HG03139 (cell line): ENCODE measurements at regions not wholly inside any gene's neighbourhood (a gene's known extent, or its start where the extent isn't known, plus 50 kb on each side); places are given as distances from the start of the nearest gene placed in this dataset.

Experiments
- ATAC-seq: cut with Tn5 transposase; IDR thresholded peaks from one replicate; pipeline ENCODE4 v1.9.1; 2021; ENCODE audit not compliant: unreplicated experiment

DNA sequence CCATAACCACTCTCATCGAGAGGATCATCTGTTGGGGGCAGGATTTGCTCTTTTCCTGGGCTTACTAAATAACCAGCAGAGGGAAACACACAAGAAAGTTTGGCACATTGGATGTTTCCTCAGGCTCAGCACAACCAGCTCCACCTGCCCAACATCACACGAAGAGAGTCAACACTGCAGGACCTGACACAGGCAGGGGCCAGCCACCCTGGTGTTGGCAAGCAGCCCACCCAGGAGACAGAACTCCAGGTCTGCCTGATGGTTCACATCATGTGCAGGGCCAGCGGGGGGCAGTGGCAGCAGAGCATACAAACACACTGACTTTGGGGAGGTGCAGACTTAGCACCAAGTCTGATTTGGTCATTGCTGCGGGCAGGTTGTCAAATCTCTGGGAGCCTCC lies 182.3 kb upstream of the GALNT2 start:
- no peak for ATAC-seq

DNA sequence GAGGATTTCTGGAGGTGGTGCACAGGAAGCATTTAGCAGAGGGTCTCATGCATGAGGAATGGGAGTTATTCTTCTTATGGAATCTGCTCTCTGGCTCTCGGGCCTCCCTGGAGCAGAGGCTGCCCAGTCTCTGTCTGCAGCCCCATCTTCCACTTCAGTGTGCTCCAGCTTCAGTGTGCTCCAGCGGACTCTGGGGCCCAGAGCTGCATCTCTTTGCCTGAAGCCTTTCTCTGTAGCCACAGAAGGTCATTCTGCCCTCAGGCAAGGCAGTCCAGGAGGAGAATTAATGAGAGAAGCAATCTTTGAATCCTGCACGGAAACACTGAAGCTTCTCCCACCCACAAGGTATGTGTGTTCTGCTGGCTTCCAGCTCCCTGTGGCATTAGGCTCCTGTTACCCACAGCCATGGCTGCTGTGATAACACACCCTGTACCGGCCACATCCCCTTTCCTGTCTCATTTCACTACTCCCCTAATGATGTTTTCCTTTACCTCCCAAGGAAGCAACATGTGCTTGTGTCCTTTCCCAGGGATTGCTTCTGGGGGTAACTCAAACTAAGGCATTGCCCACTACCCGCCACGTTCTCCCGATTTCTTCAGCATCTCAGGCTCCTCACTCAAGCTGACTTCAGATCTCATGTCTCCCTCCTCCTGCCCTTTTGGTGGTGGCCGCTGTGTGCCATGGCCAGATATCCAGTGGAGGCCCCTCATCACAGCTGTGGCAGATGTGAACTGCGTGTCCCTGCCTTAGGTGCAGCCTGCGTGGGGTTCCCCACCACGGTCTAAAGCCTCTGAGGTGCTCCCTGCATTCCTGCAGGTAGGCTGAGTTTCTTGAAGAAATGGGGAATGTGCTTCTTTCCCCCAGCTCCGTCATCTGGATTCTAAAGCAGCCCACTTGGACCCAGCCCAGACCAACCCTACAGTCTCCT lies 181.2 kb upstream of the GALNT2 start:
- no peak for ATAC-seq

DNA sequence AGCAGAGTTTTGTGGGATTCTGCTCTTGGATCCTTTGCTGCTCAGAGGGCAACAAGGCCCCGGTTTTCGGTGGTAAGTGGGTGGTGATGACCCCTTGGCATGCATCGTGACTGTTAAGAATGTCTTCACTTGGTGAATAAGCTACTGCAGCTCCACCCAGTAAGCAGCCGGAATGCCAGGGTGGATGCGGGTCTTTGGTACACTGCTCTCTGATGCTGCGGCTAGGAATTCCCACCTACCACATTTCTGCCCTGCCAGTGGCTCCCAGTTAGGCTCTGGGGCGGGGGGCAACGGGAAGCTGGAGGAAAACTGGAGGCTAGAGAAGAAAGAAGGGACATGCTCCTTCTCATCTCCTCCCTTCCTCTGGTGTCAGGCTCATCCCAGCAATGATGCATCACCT lies 180.4 kb upstream of the GALNT2 start:
- no peak for ATAC-seq

DNA sequence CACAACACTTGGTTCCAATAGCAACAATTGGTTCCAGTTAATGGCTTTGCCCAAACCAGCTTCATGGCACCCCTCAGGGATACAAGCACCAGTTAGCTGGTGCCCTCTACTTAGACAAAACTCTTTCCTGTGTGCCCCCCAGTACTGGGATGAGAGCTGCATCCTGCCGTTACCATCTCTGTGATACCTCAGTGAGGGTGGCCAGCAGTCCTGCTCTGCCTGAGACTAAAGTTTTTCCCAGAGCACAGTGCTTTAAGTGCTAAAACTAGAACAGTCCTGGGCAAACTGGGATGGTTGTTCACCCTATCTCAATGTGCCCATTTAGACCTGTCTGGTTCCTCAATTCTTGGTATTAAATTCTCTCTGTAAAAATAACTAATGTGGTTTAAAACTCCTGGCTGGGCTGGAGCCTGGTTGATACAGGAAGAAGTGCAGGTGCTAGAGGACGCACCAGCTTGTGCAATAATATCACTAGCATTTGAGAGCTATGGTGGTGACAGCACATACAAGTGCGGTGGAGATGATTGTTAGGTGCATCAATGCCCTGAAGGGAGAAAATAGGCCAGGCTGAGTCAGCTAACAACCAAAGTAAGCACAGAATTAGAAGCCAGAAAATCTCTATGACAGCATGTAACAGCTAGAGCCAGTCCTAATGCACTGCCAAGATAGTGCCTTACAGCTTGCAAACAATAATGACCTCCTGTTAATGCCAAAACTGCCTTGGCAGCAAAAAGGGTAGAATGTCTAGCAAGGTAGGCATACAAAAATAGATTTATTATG lies 179.8 kb upstream of the GALNT2 start:
- ATAC-seq: no peak

DNA sequence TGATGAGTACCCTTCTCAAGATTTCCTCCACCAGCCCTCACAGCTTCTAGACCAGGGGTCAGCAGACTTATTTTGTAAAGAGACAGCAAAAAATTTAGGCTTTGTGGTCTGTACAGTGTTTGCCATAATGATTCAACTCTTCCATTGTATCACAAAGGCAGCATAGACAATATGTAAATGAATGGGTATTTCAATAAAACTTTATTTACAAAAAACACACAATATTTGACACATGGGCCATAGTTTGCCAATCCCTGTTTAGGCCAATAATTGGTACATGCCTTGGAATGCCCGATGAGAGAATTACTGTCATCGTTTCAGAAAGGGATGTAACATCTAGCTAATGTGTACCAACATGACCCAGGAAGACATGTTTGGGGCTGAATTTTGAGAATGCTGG lies 178.9 kb upstream of the GALNT2 start:
- ATAC-seq: no peak

DNA sequence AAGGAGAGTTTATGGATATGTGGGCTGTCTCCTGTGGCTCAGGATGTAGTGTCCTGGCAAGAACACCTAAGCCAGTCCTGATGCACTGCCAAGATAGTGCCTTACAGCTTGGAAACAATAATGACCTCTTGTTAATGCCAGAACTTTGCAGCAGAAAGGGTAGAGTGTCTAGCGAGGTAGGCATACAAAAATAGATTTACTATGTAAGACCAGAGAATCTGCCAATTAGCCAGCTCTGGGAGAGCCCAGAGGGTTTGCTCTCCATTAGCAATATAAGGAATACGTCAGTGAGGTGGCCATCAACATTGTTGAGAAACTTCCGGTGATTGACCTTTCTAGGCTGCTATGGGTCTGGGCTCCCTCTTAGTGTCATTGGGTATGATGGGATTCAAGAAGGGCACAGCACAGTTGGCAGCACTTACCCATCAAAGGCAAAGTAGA lies 178.5 kb upstream of the GALNT2 start:
- ATAC-seq: no peak

DNA sequence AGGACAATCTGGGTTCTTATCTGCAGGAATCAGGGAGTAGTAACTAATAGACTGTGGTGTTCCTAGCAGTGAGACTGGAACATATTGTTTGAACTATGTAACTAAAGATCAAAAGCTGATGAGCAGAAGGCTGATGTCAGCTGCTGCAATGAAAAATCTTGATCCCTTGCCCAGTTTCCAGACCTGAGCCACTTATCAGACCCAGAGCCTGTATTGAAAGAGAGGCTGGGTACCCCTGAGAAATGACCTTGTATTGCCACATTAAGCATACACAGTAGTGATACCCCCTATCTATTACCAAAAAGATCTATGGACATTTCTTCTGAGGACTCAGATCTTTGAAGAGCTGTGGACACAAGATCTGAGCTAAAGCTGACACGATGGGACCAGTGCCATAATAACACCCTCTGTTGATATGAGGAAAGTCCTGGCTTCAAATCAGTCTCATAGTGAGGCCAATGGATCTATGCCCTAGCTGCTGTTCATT lies 178.0 kb upstream of the GALNT2 start:
- no peak for ATAC-seq

DNA sequence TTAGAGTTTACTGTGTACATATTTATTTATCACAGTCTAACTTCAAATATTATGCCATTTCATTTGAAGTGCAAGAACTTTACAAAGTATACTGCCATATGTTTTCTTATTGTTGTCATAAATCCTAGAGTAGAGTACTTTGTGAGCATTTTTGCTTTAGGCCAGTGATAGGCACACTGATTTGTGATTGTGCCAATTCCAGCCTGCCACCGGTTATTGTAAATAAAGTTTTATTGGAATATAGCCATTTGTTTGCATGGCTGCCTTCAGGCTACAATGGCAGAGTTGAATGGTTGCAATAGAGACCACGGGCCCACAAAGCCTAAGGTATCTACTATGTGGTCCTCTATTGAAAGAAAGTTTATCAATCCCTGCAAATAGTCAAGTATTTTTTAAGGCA lies 175.8 kb upstream of the GALNT2 start:
- ATAC-seq: no peak

DNA sequence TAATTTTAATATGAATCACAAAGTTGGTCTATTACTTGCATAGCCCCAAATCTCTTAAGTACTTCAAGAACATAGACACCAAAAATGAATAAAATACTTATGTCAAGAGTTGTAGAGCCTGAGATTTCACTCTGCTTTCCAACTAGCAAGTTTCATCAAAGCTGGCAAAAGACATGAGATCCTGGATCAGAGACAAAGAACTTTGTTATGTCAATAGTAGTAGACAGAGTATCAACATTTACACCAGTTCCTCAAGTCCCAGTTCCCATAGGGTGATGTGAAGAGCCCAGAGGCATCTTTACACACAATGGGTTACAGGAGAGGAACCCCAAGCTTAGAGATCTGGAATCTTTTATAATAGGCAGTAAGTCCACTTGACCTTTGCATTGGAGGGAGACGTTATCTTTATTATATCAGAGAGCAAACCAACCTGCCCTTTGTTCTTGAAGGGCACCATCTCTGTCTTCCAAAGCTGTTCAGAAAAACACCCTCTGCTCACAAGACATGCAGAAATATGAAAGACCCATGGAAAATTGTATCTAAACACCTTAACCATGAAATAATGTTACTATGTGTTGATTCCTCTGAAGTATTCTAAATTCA lies 174.4 kb upstream of the GALNT2 start:
- no peak for ATAC-seq

DNA sequence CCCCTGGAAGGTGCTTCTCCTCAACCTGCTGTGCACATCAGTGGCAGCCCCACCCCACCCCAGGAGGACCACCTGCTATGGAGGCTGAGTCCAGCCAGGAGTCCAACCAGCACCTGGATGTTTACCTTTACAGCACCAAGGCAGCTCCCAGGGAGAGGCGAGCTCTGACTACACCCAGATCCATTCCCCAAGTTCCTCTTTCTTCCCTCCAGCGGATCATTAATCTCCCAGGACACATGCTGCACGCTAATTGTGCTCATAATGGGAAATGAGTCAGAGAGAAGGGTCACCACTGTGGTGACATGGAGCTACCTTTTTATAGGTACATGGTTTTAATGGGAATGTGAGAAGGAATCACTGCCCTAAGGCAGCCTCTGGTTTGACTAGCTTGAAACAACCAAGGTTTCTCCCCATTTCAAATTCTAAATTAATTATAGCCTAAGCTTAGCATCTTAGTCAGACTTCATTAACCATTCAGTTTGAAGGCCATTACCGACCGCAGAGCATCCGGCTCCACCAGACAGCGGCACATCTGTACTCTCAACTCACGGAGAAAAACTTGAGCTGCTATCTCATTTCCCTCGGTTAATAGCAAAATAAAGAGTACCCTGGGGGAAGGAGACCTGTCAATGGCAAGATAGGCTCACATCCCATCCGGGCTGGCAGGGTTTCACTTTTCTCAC lies 173.1 kb upstream of the GALNT2 start:
- ATAC-seq: no peak

DNA sequence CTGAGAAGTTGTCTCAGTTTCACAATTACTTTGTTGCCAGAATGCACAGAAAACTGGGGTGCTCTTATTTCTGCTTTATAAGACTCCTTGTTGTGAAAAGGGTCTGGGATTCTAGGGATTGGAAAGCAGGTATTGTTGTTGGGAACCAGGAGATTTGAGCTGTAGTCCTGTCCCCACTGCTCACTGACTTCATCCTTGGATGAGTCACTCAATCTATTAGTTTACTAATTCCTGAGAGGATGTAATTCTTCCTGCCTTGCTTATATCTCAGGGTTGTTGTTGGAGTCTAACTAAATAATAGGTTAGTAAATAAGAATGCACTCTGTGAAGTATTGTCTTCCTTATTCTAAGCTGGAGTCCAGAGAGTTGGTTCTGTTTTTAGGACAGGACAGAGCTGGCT lies 172.5 kb upstream of the GALNT2 start:
- ATAC-seq: no peak

DNA sequence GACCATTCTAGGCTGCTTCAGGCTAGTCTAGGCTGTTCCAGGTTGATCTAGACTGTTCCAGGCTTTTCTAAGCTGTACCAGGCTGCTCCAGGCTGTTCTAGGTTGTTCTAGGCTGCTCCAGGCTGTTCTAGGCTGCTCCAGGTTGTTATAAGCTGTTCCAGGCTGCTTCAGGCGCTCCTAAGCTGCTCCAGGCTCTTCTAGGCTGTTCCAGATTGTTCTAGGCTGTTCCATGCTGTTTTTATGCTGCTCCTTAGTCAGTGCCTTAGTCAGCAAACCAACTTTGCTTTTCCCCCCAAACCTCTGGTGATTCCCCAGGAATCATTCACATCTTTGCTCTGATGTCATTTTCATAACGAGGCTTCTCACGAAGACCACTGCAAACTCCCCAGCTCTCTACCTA lies 171.4 kb upstream of the GALNT2 start:
- no peak for ATAC-seq

DNA sequence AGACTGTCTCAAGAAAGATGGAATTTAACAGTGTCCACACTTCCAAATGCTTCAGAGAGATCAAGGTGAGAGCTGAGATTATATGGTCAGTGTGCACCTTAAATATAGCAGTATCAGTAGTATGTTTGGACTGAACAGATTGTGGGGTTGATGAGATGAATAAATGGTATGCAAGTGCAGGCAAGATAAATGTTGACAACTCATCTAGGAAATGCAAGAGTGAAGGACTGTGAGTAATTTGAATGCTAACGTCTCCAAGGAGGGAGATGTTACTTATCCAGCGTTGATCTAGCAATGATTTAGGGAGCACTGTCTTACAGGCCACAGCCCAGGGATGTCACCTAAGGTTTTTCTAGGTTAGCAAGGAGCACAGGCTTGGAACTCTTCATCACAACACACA lies 170.7 kb upstream of the GALNT2 start:
- no peak for ATAC-seq

DNA sequence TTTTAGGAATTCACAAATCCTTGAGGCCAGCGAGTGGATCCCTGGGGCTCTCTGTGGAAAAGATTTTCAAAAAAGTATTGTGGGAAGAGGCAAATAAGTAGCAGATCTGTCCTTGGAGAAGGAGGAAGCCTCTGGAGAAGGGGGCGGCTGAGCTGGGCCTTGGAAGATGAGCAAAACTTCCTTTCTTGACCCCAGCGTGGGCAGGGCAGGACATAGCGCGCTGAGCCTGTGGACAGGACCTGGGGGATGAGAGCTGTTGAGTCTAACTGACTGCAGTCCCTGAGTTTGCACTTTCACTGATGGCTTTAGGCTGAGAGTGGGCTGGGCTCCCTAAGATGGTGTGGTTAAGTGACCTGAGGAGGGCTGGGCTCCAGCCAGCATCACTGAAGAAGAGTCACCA lies 170.2 kb upstream of the GALNT2 start:
- ATAC-seq: no peak

DNA sequence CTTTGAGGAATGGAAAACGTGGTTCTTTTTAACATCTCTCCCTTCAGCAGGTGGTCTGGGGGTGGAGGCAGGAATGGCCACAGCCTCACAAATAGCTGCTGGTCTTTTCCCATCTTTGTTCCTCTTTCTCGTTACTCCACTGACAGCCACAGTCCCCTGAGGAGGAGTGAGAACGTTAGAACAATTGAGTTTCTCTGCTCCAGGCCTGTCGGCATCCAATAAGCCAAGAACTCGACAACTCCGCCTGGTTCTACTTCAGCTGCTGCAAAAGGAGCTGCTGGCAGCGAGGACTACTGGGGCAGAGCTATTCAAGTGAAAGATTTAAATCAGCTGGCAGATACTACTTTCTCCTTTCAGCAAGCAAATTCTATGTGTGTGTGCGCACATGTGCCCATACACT lies 169.5 kb upstream of the GALNT2 start:
- ATAC-seq: no peak

DNA sequence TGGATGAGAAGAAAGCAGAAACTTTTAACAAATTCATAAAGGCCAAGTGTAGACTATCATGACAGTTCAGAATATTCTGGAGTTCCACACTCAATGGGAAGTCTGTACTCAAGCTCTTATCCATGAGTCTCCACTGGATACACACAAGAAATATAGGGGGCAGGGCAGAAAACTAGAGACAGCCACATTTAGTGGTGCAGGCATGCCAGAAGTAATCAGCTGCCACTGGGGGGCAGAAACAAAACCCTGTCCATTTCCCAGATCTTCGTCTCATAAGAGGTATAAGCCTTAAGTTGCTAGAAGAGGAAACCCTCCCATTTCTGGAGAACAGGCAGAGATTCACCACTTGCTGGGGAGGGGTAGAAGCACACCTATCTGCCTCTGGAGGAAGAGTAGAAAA lies 166.8 kb upstream of the GALNT2 start:
- no peak for ATAC-seq

DNA sequence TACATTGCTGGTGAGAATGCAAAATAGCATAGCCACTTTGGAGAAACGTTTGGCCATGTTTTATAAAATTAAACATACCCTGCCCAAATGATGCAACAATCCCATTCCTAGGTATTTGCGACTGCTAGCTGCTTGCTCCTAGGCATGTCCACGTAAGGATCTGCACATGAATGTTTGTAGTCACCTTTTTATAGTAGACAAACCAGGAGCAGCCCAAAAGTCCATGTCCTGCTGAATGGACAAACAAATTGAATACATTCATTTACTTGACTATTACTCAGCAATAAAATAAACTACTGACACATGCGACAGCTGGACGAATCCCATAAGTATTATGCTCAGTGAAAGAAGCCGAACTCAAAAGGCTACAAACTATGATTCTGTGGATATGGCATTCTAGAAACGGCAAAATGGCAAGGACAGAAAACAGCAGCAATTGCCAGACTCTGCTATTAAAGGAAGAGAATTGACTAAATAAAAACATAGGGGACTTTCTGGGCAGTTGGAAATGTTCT lies 161.9 kb upstream of the GALNT2 start:
- no peak for ATAC-seq

DNA sequence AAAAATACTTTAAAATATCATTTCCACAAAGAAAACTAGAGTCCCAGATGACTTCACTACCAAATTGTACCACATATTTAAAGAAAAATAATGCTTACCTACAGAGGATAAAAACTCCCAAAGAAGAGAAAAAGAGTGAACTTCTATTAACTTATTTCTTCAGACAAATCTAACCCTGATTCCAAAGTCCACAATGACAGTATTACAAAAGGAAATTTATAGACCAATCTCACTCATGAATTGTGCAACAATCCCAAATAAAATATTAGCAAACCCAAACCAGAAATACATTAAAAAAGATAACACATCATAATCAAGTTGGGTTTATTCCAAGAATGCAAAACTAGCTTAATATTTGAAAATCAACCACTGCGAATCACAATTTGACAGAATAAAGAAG lies 161.4 kb upstream of the GALNT2 start:
- no peak for ATAC-seq

DNA sequence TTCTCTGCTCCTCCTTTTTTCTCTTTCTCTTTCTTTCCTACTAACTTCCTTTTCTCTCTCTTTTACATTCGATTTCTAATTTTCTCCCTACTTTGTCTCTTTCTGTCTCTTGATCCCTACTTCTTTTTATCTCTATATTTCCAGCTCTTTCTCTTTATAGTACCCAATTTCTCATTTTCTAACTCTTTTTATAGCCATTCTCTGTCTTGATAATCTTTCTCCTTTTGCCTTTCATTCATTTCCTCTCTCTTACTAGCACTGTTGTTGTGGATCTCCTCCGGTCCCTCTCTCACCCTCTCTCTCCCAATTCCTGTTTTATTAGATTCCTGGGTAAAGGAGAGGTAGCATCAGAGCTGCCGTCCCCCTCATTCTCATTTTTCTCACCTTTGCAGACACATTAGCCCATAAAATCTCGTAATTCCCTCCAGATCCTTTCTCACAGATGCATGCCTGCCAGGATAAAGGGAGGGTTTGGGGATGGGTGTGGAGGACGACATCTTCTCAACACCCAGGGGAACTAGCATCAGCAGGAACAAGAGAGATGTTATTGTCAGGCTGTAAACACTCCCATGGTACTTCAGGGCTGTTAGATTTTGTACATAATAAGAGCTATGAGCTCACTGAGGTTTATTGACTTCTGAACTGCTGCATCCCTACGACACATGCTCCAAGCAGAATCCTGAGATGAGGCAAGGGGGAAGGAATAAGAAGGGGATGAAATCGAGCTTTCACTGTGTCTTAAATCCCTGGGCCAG lies 159.0 kb upstream of the GALNT2 start:
- ATAC-seq: no peak

DNA sequence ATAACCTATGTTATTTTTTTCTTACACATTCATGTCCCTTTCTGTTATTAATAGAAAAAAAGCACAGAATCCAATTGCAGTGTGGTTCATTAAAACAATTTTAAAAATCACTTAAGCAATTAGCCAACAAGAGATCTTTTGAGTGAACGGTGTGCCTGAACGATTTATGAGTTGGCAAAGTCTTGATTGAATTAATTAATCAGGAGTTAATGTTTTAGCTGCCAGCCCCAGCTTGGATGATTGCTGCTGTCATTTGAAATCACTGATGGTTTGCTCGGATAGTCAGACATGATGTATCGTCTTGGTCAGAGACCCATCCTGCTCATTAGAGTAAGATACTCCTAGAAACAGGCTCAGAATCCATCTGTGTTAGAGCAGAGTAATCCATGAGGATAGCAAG lies 158.3 kb upstream of the GALNT2 start:
- ATAC-seq: no peak
